Inferior parietal cortex (tissue), 1 donor: ENCODE measurements at regions not wholly inside any gene's neighbourhood (a gene's known extent, or its start where the extent isn't known, plus 50 kb on each side); places are given as distances from the start of the nearest gene placed in this dataset.
A peak's percentile ranks its signal among the peaks of the same experiment; 100 is the strongest.
"Not testable (repeated sequence)": the region's sequence is repeated elsewhere in the genome, so short reads cannot be mapped to it uniquely, and the experiment has no call there.

Source experiments
- DNase-seq: peaks from one replicate; pipeline ENCODE4 v3.0.0-alpha.2; 2016; ENCODE audit errors: extremely low spot score

DNA sequence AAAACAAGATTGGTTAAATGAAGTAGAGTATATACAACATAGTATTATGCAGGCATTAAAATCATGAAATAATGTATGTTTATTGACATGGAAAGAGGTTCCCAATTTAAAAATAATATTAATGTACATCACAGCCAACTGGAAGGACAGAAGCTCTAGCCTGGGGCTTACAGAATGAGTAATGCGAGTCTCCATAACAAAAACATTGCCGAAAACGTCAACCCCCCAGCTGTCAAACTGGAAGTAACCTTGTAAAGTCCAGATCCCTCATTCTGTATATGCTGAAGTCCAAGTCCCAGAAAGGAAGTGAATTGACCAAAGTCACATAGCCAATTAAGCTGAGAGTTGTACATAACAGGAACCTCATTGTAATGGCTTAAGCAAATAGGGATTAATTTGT lies 128.7 kb upstream of the ECI2 start:
- no peak for DNase-seq

DNA sequence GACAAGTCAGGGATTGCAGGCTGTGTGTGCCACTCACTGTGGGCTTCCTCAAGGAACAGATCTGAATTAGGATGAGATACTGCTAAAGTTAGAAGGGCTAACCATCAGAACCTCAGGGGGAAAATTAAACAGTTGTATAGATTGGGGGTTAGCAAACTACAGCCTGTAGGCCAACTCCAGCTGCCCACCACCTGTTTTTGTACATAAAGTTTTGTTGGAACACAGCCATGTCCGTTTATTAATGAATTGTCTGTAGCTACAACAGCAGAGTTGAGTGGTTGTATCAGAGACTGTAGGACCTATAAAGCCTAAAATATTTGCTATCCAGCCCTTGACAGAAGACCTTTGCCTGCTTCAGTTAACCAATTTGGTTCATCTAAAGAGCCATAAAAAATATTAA lies 127.2 kb upstream of the ECI2 start:
- no peak for DNase-seq

DNA sequence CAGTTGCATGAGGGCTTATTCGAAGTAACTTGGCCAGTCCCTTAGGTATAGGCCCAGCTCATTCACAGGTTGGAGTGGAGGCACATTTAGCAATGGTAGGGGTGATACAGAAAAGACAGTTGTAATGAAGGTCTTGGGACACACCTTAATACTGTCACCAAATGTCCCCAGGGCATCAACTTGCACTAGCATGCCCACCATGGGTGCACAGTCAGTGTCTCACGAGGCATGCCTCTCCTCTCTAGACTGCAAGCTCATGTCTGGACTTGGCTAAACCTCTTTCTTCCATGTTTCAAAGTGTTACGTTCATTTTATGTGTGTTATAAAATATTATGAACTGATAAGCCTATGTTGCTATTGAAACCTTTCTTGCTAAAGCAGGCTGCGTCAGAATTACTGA lies 124.0 kb upstream of the ECI2 start:
- DNase-seq: no peak

DNA sequence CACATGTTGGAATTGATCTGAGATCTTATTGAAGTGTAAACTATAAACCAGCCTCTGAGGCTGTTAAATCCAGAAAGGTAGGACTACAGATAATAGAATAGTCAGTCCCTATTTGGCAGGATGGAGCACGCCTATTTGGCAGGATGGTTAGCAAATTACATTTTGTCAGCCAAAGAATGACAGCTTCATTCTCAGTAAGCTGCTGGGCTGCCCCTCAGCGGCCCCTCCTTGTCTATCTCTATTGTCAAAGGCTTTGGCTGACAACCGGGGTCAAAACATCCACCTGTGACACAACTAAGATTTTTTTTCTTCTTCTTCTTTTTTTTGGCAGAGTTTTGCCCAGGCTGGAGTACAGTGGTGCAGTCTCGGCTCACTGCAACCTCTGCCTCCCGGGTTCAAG lies 123.4 kb upstream of the ECI2 start:
- no peak for DNase-seq

DNA sequence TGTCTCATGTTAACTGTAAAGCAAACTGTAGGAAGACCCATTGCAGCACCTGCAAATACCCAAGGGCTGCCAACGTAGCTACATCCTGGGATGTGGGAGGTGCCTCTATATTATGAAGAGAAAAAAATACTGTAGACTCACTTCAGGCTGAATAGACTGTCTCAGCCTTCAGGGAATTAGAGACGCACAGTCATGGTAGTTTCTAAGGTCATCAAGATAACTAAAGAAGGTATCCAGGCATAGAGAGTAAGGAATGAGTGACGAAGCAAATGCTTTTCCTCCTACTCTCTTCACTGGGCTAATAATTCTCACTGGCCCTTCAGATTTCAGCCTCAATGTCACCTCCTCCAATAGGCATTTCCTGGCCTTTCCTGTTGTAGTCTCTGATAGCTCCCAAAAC lies 121.6 kb upstream of the ECI2 start:
- DNase-seq: no peak

DNA sequence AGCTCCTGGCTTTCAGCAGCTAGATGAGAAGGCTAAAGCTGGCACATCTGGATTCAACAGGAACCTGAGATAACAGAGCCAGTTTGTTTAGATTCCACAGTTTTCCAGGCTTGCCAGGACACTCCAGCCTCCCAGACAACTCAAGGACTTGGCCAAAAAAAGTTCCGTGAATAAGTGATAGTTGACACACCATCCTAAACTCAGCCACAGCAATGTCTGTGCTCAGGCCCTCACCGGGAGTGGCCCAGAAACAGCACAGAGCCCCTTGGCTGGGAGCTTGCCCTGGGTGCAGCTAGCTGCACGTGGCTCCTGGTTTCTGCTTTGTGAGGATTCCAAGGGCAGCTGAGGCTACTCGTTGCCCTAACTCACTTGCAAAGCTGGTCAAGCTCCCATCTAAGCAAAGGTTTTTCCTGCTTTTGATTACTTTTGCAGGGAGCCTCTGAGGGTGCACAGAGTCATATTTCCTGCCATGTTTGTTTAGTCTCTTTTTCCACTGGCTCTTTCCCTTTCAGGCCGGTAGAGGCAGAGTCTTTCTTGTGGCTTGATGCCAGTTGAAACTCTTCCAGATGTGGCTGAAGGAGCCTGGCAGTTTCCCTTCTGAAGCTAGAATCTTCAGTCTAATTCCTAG lies 118.3 kb upstream of the ECI2 start:
- DNase-seq: peak; percentile 29

DNA sequence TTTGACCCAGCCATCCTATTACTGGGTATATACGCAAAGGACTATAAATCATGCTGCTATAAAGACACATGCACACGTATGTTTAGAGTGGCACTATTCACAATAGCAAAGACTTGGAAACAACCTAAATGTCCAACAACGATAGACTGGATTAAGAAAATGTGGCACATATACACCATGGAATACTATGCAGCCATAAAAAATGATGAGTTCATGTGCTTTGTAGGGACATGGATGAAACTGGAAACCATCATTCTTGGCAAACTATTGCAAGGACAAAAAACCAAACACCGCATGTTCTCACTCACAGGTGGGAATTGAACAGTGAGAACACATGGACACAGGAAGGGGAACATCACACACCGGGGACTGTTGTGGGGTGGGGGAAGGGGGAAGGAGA lies 117.1 kb upstream of the ECI2 start:
- DNase-seq: not testable (repeated sequence)

DNA sequence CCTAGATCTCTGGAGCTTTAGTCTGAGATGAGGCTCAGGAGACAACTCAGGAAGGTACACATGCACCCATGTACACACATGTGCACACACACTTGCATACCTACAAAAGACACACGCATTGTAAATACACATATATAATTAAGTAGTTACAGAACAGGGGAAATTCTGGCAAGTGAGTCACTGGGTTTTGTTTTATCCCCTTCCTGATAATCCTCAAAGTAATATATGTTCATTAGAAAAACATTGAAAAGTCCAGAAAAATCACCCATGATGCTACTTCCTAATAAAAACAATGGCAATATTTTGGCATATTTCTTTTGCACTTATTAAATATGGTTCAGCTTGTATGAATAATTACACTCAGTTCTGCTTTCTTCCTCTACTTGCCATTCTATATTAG lies 115.3 kb upstream of the ECI2 start:
- DNase-seq: no peak

DNA sequence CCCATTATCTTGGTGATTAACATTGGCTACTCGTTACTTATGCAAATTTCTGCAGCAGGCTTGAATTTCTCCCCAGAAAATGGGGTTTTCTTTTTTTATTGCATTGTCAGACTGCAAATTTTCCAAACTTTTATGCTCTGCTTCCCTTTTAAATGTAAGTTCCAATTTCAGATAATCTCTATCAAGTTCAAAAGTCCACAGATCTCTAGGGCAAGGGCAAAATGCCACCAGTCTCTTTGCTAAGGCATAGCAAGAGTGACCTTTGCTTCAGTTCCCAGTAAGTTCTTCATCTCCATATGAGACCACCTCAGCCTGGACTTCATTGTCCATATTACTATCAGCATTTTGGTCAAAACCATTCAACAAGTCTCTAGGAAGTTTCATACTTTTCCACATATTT lies 108.5 kb upstream of the ECI2 start:
- not testable (repeated sequence) for DNase-seq

DNA sequence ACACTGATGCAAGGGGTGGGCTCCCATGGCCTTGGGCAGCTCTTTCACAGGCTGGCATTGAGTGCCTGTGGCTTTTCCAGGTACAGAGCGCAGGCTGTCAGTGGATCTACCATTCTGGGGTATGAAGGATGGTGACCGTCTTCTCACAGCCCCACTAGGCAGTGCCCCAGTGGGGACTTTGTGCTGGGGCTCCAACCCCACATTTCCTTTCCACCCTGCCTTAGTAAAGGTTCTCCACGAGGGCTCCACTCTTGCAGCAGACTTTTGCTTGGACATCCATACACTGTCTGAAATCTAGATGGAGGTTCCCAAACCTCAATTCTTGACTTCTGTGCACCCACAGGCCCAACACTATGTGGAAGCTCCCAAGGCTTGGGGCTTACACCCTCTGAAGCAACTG lies 107.9 kb upstream of the ECI2 start:
- no peak for DNase-seq

DNA sequence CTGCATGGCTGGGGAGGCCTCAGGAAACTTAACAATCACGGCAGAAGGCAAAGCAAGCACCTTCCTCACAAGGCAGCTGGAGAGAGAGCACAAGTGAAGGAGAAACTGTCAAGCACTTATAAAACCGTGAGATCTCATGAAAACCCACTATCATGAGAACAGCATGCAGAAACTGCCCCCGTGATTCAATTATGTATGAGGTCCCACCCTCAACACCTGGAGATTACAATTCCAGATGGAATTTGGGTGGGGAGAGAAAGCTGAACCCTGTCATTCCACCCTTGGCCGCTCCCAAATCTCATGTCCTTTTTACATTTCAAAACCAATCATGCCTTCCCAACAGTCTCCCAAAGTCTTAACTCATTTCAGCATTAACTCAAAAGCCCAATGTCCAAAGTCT lies 107.2 kb upstream of the ECI2 start:
- no peak for DNase-seq

DNA sequence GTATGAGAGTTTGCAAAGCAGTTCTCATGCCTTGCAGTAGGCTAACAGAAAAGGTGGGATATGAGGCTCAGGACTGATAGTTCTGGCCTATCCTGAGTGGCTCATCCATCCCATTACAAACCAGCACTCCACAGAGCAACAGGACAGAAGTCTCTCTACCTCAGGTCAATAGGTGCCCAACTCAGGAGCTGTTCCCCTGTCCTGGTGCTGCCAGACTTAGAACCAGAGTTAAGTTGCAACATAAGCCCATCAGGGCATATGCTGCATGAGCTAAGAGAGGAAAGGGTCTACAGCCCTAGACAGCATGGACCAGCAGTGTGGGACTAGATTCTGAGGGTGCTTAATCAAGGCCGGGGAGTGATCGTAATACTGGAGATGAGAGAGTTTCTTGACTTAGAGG lies 104.8 kb upstream of the ECI2 start:
- DNase-seq: no peak

DNA sequence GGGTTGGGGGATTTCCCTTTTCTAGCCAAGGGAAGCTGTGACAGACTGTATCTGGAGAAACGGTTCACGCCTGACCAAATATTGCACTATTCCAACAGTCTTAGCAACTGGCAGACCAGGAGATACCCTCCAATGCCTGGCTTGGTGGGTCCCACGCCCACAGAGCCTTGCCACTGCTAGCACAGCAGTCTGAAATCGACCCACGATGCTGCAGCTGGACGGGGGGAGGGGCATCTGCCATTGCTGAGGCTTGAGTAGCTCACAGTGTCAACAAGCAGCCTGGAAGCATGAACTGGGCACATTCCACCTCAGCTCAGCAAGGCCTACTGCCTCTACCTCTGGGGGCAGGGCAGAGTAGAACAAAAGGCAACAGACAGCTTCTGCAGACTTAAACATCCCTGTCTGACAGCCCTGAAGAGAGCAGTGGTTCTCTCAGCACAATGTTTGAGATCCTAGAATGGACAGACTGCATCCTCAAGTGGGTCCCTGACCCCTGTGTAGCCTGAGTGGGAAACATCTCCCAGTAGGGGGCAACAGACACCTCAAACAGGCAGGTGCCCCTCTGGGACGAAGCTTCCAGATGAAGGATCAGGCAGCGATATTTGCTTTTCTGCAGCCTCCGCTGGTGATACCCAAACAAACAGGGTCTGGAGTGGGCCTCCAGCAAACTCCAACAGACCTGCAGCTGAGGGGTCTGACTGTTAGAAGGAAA lies 89.9 kb upstream of the ECI2 start:
- no peak for DNase-seq

DNA sequence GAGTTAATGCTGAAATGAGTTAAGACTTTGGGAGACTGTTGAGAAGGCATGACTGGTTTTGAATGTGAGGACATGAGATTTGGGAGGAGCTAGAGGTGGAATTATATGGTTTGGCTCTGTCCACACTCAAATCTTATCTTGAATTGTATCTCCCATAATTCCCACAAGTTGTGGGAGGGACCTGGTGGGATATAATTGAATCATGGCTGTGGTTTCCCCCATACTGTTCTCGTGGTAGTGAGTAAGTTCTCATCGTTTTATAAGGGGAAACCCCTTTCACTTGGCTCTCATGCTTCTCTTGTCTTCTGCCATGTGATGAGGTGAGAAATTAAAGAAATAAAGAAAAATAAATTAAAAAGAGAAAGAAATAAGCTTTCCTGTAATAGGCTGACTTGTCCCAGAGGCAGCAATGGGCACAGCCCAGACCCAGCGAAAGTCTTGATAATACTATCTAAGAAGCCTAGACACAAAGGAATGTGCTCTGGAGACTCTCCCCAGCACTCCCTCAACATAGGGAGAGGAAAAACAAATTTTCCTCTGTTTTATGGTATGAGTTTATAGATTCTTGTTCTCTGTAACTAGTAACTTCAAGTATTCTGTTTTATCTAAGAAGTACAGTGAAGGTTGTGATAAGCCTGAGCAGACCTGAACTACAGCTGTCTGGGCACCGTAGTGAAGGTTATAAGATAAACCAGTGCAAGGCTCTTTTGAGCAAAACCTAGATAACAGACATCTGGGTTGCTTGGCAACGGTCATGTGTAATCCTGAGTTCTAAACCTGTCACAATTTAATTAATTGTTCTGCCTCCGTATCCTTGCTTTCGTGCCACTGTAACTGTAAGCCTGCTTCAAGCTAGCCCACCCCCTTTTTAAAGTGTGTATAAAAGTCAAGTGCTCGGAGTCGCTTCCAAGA lies 88.9 kb upstream of the ECI2 start:
- no peak for DNase-seq

DNA sequence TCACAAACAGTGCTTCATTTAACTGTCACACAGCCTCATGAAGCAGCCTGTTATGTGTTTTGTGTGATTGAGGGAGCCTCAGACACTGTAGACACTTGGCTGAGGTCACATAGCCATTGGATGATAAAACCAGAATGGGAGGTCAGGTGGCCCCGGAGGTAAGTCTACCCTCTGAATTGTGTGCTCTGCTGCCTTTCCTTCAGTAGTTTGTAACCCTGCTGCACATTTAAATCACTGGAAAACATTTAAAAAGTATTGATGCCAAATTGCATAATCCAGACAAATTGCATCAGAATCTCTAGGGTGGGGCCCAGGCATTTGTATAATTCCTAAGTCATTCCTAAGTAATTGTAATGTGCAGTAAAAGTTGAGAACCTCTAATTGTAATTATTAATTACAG lies 85.2 kb upstream of the ECI2 start:
- DNase-seq: no peak

DNA sequence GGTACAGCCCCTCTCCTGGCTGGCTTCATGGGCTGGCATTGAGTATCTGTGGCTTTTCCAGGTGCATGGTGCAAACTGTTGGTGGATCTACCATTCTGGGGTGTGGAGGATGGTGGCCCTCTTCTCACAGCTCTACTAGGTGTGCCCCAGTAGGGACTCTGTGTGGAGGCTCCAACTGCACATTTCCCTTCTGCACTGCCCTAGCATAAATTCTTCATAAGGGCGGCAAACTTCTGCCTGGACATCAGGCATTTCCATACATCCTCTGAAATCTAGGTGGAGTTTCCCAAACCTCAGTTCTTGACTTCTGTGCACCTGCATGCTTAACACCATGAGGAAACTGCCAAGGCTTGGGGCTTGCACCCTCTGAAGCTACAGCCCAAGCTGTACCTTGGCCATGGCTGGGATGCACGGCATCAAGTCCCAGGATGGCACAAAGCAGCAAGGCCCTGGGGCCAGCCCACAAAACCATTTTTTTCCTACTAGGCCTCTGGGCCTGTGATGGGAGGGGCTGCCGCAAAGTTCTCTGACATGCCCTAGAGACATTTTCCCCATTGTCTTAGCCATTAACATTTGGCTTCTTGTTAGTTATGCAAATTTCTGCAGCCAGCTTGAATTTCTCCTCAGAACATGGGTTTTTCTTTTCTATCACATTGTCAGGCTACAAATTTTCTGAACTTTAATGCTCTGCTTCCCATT lies 83.4 kb upstream of the ECI2 start:
- not testable (repeated sequence) for DNase-seq

DNA sequence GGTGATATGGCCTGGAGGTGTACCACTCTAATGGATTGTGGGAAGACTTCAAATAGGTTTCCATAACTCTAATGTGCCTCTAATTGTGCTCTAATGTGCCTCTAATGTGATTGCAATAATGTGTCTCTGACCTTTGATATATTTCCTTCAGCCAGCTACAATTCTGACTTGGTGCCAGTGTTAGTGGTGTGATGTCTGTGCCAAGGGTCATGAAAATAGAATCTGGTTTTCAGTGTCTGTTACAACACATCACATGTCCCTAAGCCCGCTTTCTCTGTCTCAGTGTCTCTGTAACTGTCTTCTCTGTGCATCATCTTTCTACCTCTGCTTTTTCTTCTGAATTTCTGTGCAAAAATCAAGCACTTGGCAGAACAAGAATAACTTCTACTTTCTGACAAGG lies 77.2 kb upstream of the ECI2 start:
- no peak for DNase-seq

DNA sequence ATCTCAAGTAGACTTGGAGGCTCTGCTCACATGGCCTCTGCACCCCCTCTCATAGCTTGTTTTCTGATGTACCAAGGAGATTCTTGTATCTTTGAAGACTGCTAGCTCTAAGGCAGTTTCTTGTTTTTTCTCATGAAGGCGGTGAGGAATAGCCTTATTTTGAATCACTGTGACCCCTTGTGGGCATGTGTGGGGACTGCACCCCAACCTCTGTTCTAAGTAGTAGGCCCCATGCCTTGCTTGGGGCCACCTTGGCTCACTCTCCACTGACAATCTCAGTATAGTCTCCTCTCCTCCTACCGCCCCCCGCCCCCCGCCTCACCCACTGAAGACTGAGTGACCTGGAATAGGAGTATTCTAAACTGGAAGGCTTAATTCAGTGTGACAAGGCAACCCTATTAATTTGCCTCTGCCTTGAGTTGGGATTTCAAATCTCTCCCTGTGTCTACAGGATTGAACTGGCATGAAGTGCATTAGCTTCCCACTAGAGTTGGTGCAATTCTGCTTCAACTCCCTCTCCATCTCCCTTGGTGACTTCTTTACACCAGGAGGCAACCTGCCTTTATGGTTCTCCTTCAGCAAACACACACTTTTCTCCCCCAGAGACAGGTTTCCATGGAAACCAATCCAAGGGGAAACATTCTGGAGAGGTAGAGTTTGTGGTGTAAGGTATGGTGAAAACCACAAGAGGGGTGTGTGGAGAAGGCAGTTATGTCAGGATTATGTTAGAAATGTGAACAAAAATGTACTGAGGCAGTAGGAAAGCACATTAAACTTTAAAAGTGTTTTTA lies 75.4 kb upstream of the ECI2 start:
- DNase-seq: peak; percentile 67

DNA sequence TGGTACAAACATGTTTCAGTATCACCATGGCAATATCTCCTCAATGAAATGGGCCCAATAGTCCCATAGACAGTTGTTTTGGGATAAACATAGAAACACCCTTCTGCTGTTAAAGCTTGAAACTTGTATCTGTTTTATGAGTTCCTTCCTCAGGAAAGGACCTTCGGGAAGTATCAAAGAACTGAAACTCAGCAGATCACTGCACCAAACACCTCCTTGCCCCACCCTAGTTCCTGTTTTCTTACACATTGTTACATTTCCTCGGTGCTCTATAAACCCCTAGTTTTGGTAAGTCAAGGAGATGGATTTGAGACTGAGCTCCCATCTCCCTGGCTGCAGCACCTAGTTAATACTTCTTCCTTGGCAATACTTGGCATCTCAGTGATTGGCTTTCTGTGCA lies 73.8 kb upstream of the ECI2 start:
- DNase-seq: no peak

DNA sequence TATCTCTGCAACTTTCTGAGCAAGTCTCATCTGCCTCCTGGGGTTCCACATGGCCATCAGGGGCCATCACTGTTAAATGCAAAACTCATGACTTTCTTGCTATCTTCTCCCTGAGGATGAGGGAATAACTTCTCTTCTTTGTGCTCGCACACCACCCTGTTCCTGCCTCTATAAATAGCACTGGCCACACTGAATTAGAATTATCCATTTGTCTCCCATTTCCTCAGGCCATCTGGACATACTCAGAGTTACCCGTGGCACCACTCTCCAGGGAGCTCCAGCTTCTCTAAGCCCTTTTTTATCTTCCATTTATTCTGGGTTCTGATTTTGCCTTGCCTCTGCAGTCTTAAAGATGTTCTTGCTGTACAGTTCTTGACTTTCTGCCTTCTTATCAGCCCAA lies 72.8 kb upstream of the ECI2 start:
- DNase-seq: no peak

DNA sequence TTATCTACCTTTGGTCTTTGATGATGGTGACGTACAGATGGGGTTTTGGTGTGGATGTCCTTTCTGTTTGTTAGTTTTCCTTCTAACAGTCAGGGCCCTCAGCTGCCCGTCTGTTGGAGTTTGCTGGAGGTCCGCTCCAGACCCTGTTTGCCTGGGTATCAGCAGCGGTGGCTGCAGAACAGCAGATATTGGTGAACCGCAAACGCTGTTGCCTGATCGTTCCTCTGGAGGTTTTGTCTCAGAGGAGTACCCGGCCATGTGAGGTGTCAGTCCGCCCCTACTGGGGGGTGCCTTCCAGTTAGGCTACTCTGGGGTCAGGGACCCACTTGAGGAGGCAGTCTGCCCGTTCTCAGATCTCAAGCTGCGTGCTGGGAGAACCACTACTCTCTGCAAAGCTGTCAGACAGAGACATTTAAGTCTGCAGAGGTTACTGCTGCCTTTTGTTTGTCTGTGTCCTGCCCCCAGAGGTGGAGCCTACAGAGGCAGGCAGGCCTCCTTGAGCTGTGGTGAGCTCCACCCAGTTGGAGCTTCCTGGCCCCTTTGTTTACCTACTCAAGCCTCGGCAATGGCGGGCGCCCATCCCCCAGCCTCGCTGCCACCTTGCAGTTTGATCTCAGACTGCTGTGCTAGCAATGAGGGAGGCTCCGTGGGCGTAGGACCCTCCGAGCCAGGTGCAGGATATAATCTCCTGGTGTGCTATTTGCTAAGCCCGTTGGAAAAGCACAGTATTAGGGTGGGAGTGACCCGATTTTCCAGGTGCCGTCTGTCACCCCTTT lies 68.5 kb upstream of the ECI2 start:
- DNase-seq: not testable (repeated sequence)
